HUES64 (cell line): ENCODE measurements at regions not wholly inside any gene's neighbourhood (a gene's known extent, or its start where the extent isn't known, plus 50 kb on each side); places are given as distances from the start of the nearest gene placed in this dataset.

ENCODE experiments used
- H3K27ac ChIP-seq: 2 replicates; pipeline ENCODE4 v1.7.0; 2013; ENCODE audit warnings: low read depth, low read length, inconsistent platforms
- H3K27me3 ChIP-seq: 2 replicates; pipeline ENCODE4 v1.6.1; 2013; ENCODE audit warnings: mild to moderate bottlenecking, low read length; ENCODE audit not compliant: insufficient read depth
- H3K36me3 ChIP-seq: 2 replicates; pipeline ENCODE4 v1.6.1; 2013; ENCODE audit warnings: mild to moderate bottlenecking, low read length; ENCODE audit not compliant: insufficient read depth
- H3K4me1 ChIP-seq: 2 replicates; pipeline ENCODE4 v1.6.1; 2013; ENCODE audit warnings: mild to moderate bottlenecking, low read length, moderate library complexity; ENCODE audit not compliant: insufficient read depth
- H3K4me3 ChIP-seq: 2 replicates; pipeline ENCODE4 v1.5.1; 2013; ENCODE audit warnings: mild to moderate bottlenecking, low read length, moderate library complexity
- H3K9ac ChIP-seq: 2 replicates; pipeline ENCODE4 v1.6.1; 2013; ENCODE audit warnings: mild to moderate bottlenecking, low read depth, low read length
- H3K9me3 ChIP-seq: 2 replicates; pipeline ENCODE4 v1.6.1; 2013; ENCODE audit warnings: low read depth, low read length; ENCODE audit not compliant: insufficient read depth
- WGBS: fragments of 150-250, 120-280 bp; methylation state at CpG from one replicate; pipeline ENCODE4 v1.1.7; 2013; ENCODE audit warnings: missing lambda C conversion rate; 5-methylcytosine and 5-hydroxymethylcytosine counted together

DNA sequence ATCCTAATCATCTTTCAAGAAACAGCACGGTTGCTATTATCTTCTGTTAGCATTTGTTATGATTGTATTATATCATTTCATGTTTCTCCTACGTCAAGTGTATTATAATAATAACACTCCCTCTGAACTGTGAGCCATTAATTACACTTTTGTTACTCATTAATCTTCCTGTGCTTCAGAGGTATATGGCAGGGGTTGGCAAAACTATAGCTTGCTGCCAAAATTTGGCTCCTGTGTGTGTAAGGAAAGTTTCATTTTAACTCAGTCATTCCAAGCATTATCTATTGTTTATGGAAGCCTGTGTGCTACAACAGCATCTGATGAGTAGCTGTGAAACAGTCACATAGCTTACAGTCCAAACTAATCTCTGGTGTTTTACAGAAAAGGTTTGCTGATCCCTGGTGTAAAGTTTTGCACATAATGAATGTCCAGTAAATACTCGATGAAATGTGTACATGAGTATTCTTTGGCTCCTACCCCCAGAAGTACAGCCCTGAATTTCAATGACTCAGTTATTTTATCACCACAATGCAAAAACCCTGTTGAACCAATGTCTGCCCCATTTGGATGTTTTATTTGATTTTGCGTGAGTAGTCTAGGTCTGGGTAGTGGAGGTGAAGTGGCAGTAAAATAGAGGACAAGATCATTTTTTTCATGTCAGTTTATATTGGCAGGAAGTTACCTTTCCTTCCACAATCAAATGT lies 648.2 kb downstream of the MAT2B start:
- Histone ChIP-seq H3K27me3 (no peaks in the 10 kb centered on the region), H3K9me3 (no peaks in the 10 kb centered on the region), H3K4me3 (no peak overlapping the region), H3K4me1 (peaks cover 6% of the 10 kb centered on the region), H3K36me3 (no peaks in the 10 kb centered on the region), H3K9ac (no peak overlapping the region), H3K27ac (no peak overlapping the region)
- WGBS: 94% methylated on average over 2 of the region's 4 CpGs

DNA sequence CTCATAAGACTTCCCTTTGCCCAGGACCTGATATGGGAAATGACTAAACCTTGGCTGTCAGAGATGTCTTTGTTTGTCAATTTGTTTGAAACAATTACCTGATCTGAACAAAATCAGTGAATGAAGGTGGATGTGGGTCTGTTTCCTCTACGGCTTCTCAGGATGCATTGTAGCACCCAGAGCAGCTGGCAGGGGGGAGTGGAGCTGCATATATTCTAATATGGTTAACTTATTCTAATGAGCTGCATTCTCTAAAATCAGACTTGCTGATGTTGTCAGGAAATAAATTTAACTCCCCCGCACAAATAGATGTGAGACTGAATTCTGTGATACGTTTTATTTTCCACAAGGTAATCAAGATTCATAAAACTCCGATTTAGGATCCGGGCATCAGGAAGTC lies 665.4 kb downstream of the MAT2B start:
- 93% methylated on average over 5 of the region's 5 CpGs for WGBS
- H3K4me3 ChIP-seq: no peak overlapping the region
- no peaks in the 10 kb centered on the region for H3K36me3 ChIP-seq
- no peak overlapping the region for H3K27ac ChIP-seq
- H3K27me3 ChIP-seq: no peaks in the 10 kb centered on the region
- H3K4me1 ChIP-seq: no peaks in the 10 kb centered on the region
- H3K9ac ChIP-seq: no peak overlapping the region
- H3K9me3 ChIP-seq: no peaks in the 10 kb centered on the region

DNA sequence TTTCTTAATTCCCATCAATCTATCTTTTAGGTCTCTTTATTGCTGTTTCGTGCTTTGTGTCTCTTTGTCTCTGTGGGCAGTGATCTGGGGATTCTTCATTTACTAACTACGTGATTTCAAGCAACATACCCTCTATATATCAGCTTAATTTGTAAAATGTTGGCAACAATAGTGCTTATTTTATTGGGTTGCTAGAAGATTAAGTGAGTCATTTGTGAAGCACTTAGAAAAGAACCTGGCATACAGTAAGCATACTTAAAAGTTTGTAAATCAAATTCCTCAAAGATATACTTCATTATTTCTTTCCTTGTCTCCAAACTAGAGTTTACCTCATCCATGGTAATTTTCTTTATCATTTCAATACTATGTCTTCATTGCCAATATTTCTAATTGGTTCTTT lies 669.7 kb downstream of the MAT2B start:
- no peaks in the 10 kb centered on the region for H3K27me3 ChIP-seq

DNA sequence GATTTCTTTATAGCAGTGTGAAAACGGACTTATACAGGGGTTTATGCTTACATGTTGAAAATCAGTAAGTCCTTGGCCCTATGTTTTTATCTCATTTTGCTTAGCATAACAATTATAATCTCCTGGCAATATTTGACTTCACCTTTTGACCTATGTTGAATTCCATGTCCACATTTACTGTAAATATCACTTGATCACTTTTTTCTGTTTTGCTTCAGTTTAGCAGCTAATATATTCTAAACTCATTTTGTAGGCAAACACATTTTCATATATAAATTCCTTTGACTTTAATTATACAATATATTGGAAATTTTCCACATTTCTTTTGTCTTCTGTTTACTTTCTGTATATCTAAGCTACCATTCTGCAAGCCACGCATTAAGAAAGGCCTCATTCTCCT lies 674.0 kb downstream of the MAT2B start:
- H3K27me3 ChIP-seq: no peaks in the 10 kb centered on the region
- peaks cover 15% of the 10 kb centered on the region; the same call in 1 of the 2 replicates for H3K4me1 ChIP-seq
- 100% methylated on average over 1 of the region's 2 CpGs for WGBS
- no peaks in the 10 kb centered on the region for H3K9me3 ChIP-seq
- no peak overlapping the region for H3K27ac ChIP-seq
- no peak overlapping the region for H3K4me3 ChIP-seq
- H3K9ac ChIP-seq: no peak overlapping the region
- no peaks in the 10 kb centered on the region for H3K36me3 ChIP-seq

More for the DNA sequence above, 669.7 kb downstream of the MAT2B start:
- WGBS: no CpG with 5 or more reads among the region's 2 CpGs
- no peak overlapping the region for H3K4me3 ChIP-seq
- H3K27ac ChIP-seq: no peak overlapping the region
- no peaks in the 10 kb centered on the region for H3K36me3 ChIP-seq
- no peaks in the 10 kb centered on the region for H3K4me1 ChIP-seq
- H3K9me3 ChIP-seq: no peaks in the 10 kb centered on the region
- H3K9ac ChIP-seq: no peak overlapping the region

DNA sequence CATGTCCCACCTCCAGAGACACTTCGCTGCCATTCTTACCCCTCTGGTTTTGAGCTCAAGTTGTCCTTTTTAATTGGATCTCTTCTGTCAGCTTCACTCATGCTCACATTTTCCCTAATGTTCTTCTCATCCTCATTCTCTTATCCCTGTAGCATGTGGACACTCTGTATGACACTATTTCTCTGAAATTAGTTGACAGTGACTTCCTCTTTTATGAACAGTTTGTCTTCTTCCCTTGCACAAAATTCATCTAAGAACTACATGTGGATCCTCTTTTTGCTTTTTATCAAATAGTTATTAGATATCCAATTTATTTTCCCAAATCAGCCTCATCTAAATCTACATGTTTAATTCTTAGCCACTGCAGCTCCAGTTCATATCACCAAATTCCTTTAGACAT lies 676.2 kb downstream of the MAT2B start:
- Histone ChIP-seq H3K36me3 (no peaks in the 10 kb centered on the region), H3K27ac (no peak overlapping the region), H3K4me3 (no peak overlapping the region), H3K9ac (no peak overlapping the region), H3K9me3 (no peaks in the 10 kb centered on the region), H3K4me1 (peaks cover 18% of the 10 kb centered on the region; the same call in 1 of the 2 replicates), H3K27me3 (no peaks in the 10 kb centered on the region)
- WGBS: 97% methylated on average over 1 of the region's 1 CpG

DNA sequence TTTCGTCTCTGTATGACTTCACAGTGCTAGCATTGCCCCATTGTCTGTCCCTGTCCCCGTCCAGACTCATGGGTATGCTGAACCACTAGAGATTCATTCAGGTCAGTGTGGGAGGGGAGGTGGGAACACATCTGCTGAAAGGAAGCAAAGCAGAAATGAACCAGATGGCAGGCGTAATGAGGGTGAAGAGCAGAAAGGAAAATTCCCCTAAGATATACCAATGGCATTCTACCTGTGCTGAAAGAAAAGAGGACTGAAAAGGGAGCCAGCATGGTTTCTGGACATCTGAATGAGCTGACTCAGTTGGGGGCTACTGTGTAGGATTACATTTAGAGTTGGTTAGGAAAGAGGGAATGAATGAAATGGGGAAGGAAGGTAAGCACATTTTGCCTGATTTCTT lies 678.7 kb downstream of the MAT2B start:
- H3K4me1 ChIP-seq: peaks cover 36% of the 10 kb centered on the region
- no peak overlapping the region for H3K4me3 ChIP-seq
- H3K9me3 ChIP-seq: no peaks in the 10 kb centered on the region
- no peaks in the 10 kb centered on the region for H3K36me3 ChIP-seq
- WGBS: 58% methylated on average over 3 of the region's 3 CpGs
- no peaks in the 10 kb centered on the region for H3K27me3 ChIP-seq
- peak overlapping the region; percentile 56; the same call in 1 of the 2 replicates for H3K27ac ChIP-seq
- no peak overlapping the region for H3K9ac ChIP-seq

DNA sequence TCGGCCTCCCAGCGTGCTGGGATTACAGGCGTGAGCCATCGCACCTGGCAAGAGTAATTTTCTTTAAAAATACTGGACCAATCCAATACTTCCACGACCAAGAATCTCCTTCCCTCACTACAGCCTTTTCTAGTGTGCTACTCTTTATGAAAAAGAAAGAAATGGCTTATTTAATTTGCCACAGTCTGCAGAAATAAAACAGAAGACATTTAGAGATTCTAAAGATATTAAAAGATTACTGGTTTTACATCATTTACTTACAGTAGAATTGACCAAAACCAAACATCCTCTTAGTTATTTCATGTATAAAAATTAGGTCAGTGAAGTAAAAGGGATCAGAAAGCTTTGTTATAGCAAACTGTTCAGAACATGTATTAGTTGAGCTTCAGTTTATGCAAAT lies 679.6 kb downstream of the MAT2B start:
- Histone ChIP-seq H3K4me3 (no peak overlapping the region), H3K36me3 (no peaks in the 10 kb centered on the region), H3K9me3 (no peaks in the 10 kb centered on the region), H3K27me3 (no peaks in the 10 kb centered on the region), H3K9ac (no peak overlapping the region), H3K4me1 (peaks cover 40% of the 10 kb centered on the region), H3K27ac (no peak overlapping the region)
- WGBS: 94% methylated on average over 4 of the region's 5 CpGs

DNA sequence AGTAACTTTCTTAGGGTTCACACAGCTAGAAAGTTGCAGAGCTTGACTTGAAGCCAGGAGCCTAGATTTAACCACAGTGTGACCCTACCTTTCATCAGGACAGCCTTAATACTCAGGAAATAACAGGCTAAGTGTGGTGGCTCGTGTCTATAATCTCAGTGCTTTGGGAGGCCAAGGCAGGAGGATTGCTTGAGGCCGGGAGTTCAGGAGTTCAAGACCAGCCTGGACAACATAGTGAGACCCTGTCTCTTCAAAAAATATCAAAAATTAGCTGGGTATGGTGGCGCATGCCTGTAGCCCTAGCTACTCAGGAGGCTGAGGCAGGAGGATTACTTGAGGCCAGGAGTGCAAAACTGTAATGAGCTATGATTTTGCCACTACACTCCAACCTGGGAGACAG lies 681.1 kb downstream of the MAT2B start:
- no peaks in the 10 kb centered on the region for H3K9me3 ChIP-seq
- WGBS: 90% methylated on average over 3 of the region's 3 CpGs
- H3K27ac ChIP-seq: no peak overlapping the region
- H3K9ac ChIP-seq: no peak overlapping the region
- peaks cover 40% of the 10 kb centered on the region for H3K4me1 ChIP-seq
- H3K36me3 ChIP-seq: no peaks in the 10 kb centered on the region
- no peak overlapping the region for H3K4me3 ChIP-seq
- H3K27me3 ChIP-seq: no peaks in the 10 kb centered on the region

DNA sequence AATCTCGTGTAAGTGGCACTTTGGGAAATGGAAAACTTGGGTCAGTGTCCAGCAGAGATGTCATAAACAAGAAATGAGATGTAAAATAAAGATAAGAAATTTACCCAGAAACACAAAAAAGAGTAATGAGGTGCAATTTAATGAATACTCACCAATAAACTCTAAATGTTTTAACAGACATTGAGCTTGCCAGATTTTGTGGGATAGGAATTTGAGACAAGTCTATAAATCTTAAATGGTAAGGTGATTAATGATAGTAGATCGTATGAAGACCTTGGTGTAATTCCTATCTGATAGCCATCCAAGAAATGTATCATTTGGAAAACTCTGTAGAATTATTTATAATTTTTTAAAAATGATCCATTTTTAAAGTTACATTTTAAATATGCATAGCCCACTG lies 682.4 kb downstream of the MAT2B start:
- H3K9ac ChIP-seq: no peak overlapping the region
- no peaks in the 10 kb centered on the region for H3K9me3 ChIP-seq
- H3K36me3 ChIP-seq: no peaks in the 10 kb centered on the region
- no peak overlapping the region for H3K4me3 ChIP-seq
- no peaks in the 10 kb centered on the region for H3K27me3 ChIP-seq
- H3K27ac ChIP-seq: no peak overlapping the region
- 91% methylated on average over 2 of the region's 2 CpGs for WGBS
- peaks cover 40% of the 10 kb centered on the region for H3K4me1 ChIP-seq

DNA sequence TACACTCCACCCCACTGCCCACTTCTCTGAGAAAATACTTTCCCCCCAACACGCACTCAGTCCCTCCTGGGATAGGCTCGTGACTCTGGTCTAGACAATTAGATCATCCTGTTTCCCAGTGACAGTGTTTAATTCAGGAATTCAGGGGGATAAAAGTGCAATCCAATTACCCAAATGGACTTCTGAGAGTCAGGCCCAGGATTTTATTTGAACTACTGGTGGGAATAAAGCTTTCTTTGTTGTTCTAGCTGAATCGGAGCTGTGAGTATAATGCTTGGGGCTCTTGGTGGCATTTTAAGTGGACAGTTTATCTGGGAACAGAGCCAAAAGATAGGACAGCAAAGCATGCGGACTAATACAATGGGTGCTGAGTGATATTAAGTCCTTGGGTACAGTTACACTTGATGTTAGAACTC lies 683.3 kb downstream of the MAT2B start:
- Histone ChIP-seq H3K9ac (no peak overlapping the region), H3K4me3 (no peak overlapping the region), H3K36me3 (no peaks in the 10 kb centered on the region), H3K27ac (no peak overlapping the region), H3K27me3 (no peaks in the 10 kb centered on the region), H3K9me3 (no peaks in the 10 kb centered on the region), H3K4me1 (peaks cover 31% of the 10 kb centered on the region)
- 92% methylated on average over 4 of the region's 4 CpGs for WGBS

DNA sequence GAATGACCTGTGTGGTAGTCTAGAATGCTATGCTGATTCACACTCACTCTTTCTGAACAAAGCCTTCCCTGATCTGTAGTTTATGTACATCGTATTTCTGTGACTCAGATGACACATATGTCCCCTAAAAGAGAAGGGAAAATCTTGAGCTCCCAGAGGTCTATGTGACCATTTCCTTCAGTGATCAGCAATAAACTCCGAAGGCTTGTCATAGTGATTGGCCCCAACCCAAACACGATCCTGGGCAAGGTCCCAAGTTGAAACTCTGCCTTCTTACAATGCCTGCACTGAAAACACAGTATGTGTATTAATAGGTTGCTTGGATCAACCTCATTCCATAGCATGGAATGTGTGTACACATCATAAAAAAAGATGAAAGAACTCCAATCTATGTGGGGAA lies 685.8 kb downstream of the MAT2B start:
- Histone ChIP-seq H3K36me3 (no peaks in the 10 kb centered on the region), H3K27ac (no peak overlapping the region), H3K4me3 (no peak overlapping the region), H3K9me3 (no peaks in the 10 kb centered on the region), H3K27me3 (no peaks in the 10 kb centered on the region), H3K4me1 (peaks cover 22% of the 10 kb centered on the region), H3K9ac (no peak overlapping the region)
- 93% methylated on average over 3 of the region's 3 CpGs for WGBS

DNA sequence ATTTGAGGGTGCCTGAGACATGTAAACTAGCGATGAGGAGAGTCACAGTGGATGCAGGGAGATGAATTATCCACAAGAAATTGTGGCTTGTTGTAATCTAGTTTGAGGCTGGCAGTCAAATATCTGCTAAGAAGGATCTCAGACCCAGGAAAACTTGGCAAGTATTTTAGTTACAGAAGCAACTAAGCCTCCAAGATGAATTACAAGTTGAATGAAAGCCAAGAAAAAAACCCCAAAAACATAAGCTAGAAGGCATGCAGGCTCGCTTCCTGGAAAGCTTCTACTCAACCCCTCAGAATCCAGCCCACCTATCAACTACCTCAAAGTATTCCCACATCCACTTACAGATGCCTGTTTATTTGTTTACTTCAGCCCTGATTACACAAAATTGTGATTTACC lies 696.9 kb downstream of the MAT2B start:
- Histone ChIP-seq H3K27ac (no peak overlapping the region), H3K4me3 (no peak overlapping the region), H3K36me3 (no peaks in the 10 kb centered on the region), H3K4me1 (no peaks in the 10 kb centered on the region; the same call in 1 of the 2 replicates), H3K27me3 (no peaks in the 10 kb centered on the region), H3K9me3 (no peaks in the 10 kb centered on the region), H3K9ac (no peak overlapping the region)
- WGBS: 91% methylated on average over 2 of the region's 2 CpGs
